ENCODE measurements at regions not wholly inside any gene's neighbourhood (a gene's known extent, or its start where the extent isn't known, plus 50 kb on each side); places are given as distances from the start of the nearest gene placed in this dataset.
A peak's percentile ranks its signal among the peaks of the same experiment; 100 is the strongest.

- Histone ChIP-seq H2AFZ (ENCODE audit: control insufficient read depth, low read length) (peak overlapping the region; percentile 17), H3K36me3 (ENCODE audit: control insufficient read depth in 2 of 2, extremely low read depth in 1 of 2, insufficient read depth in 2 of 2, low read length in 2 of 2) (no peaks in the 10 kb centered on the region), H3K4me1 (ENCODE audit: control insufficient read depth, extremely low read depth, insufficient read depth, low read length) (peaks cover 31% of the 10 kb centered on the region), H3K4me3 (ENCODE audit: control insufficient read depth in 2 of 3, extremely low read depth in 1 of 3, insufficient read depth in 2 of 3, low read depth in 1 of 3, low read length in 3 of 3) (no peak overlapping the region), H4K20me1 (ENCODE audit: control insufficient read depth, extremely low read depth, insufficient read depth, low read length) (no peaks in the 10 kb centered on the region), H3K9ac (ENCODE audit: control insufficient read depth, extremely low read depth, insufficient read depth, low read length) (no peak overlapping the region), H3K27me3 (ENCODE audit: control insufficient read depth, extremely low read depth, insufficient read depth, low read length) (no peaks in the 10 kb centered on the region), H3K9me3 (ENCODE audit: control insufficient read depth, low read depth, low read length) (no peaks in the 10 kb centered on the region), H3K4me2 (ENCODE audit: control insufficient read depth, extremely low read depth, insufficient read depth, low read depth, low read length) (no peak overlapping the region), H3K9me1 (ENCODE audit: control insufficient read depth, extremely low read depth, insufficient read depth, low read length) (no peaks in the 10 kb centered on the region), H3K27ac (ENCODE audit: control insufficient read depth, insufficient read depth, low read length) (peak overlapping the region; percentile 22), H3K79me2 (ENCODE audit: control insufficient read depth, insufficient read depth, low read length) (no peaks in the 10 kb centered on the region)
- dilution Hi-C loops (cut with MboI; ENCODE audit: extremely low pct_ligation_motif_present, low sequenced_read_pairs), result no loop called here
- DNase-seq (ENCODE audit: low read depth, low spot score), result no peak
- FAIRE-seq, result peak; percentile 97
- TF ChIP-seq CTCF (optimal IDR thresholded peaks at IDR 0.05 in 1 of 3, IDR thresholded peaks at IDR 0.05 in 1 of 3, conservative IDR thresholded peaks at IDR 0.05 in 1 of 3; ENCODE audit: extremely low read depth in 1 of 3, insufficient read depth in 2 of 3, low read length in 3 of 3) (no peak), EZH2 (IDR thresholded peaks at IDR 0.05; ENCODE audit: low read length) (no peak)
These were observed 74.8 kb upstream of the SIRPA start for GRCh38 chr20:1820138-1821079.

- Histone ChIP-seq H3K9ac (ENCODE audit: control insufficient read depth, extremely low read depth, insufficient read depth, low read length) (no peak overlapping the region), H4K20me1 (ENCODE audit: control insufficient read depth, extremely low read depth, insufficient read depth, low read length) (no peaks in the 10 kb centered on the region), H3K4me2 (ENCODE audit: control insufficient read depth, extremely low read depth, insufficient read depth, low read depth, low read length) (no peak overlapping the region), H3K4me1 (ENCODE audit: control insufficient read depth, extremely low read depth, insufficient read depth, low read length) (peaks cover 32% of the 10 kb centered on the region), H3K36me3 (ENCODE audit: control insufficient read depth in 2 of 2, extremely low read depth in 1 of 2, insufficient read depth in 2 of 2, low read length in 2 of 2) (no peaks in the 10 kb centered on the region), H2AFZ (ENCODE audit: control insufficient read depth, low read length) (no peak overlapping the region), H3K79me2 (ENCODE audit: control insufficient read depth, insufficient read depth, low read length) (no peaks in the 10 kb centered on the region), H3K9me3 (ENCODE audit: control insufficient read depth, low read depth, low read length) (no peaks in the 10 kb centered on the region), H3K9me1 (ENCODE audit: control insufficient read depth, extremely low read depth, insufficient read depth, low read length) (no peaks in the 10 kb centered on the region), H3K27ac (ENCODE audit: control insufficient read depth, insufficient read depth, low read length) (no peak overlapping the region), H3K27me3 (ENCODE audit: control insufficient read depth, extremely low read depth, insufficient read depth, low read length) (no peaks in the 10 kb centered on the region), H3K4me3 (ENCODE audit: control insufficient read depth in 2 of 3, extremely low read depth in 1 of 3, insufficient read depth in 2 of 3, low read depth in 1 of 3, low read length in 3 of 3) (no peak overlapping the region)
- TF ChIP-seq CTCF (optimal IDR thresholded peaks at IDR 0.05 in 1 of 3, IDR thresholded peaks at IDR 0.05 in 1 of 3, conservative IDR thresholded peaks at IDR 0.05 in 1 of 3; ENCODE audit: extremely low read depth in 1 of 3, insufficient read depth in 2 of 3, low read length in 3 of 3) (no peak), EZH2 (IDR thresholded peaks at IDR 0.05; ENCODE audit: low read length) (no peak)
- FAIRE-seq, result no peak
- no peak for DNase-seq (ENCODE audit: low read depth, low spot score)
- dilution Hi-C loops (cut with MboI; ENCODE audit: extremely low pct_ligation_motif_present, low sequenced_read_pairs), result no loop called here
These were observed 75.7 kb upstream of the SIRPA start for GRCh38 chr20:1819311-1820137.
